ENCODE measurements at regions not wholly inside any gene's neighbourhood (a gene's known extent, or its start where the extent isn't known, plus 50 kb on each side); places are given as distances from the start of the nearest gene placed in this dataset.

DNA sequence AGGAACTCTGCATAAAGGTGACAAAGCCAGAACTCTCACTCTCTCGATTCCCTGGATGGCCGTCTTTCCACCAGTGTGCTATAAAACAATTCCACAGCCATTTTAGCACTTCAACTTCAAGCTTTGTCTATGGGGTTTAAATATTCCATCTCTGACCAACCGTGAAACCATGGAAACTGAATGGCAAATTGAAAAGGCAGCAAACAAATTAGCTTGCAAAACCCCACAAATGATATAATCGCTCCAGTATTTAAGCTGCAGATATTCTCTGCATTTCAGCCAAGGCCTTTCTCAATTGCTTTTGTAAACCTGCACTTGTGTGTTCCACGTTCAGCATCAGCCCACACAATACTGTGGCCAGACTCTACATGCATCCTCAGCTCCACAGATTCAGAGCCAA is 131.7 kb upstream of the ISX start:
- Histone ChIP-seq H3K4me1 (ENCODE audit: control insufficient read depth, extremely low read depth, insufficient read depth, low read length) (no peaks in the 10 kb centered on the region), H3K27me3 (ENCODE audit: control insufficient read depth, extremely low read depth, insufficient read depth, low read length) (no peaks in the 10 kb centered on the region), H3K27ac (ENCODE audit: control insufficient read depth, insufficient read depth, low read length) (no peak overlapping the region), H3K9me1 (ENCODE audit: control insufficient read depth, extremely low read depth, insufficient read depth, low read length) (no peaks in the 10 kb centered on the region), H4K20me1 (ENCODE audit: control insufficient read depth, extremely low read depth, insufficient read depth, low read length) (no peaks in the 10 kb centered on the region), H3K4me2 (ENCODE audit: control insufficient read depth, extremely low read depth, insufficient read depth, low read depth, low read length) (no peak overlapping the region), H3K36me3 (ENCODE audit: control insufficient read depth in 2 of 2, extremely low read depth in 1 of 2, insufficient read depth in 2 of 2, low read length in 2 of 2) (no peaks in the 10 kb centered on the region), H3K9me3 (ENCODE audit: control insufficient read depth, low read depth, low read length) (no peaks in the 10 kb centered on the region), H2AFZ (ENCODE audit: control insufficient read depth, low read length) (no peak overlapping the region), H3K9ac (ENCODE audit: control insufficient read depth, extremely low read depth, insufficient read depth, low read length) (no peak overlapping the region), H3K4me3 (ENCODE audit: control insufficient read depth in 2 of 3, extremely low read depth in 1 of 3, insufficient read depth in 2 of 3, low read depth in 1 of 3, low read length in 3 of 3) (no peak overlapping the region), H3K79me2 (ENCODE audit: control insufficient read depth, insufficient read depth, low read length) (no peaks in the 10 kb centered on the region)
- TF ChIP-seq EZH2 (IDR thresholded peaks at IDR 0.05; ENCODE audit: low read length) = no peak
- TF ChIP-seq, protein P1, sequence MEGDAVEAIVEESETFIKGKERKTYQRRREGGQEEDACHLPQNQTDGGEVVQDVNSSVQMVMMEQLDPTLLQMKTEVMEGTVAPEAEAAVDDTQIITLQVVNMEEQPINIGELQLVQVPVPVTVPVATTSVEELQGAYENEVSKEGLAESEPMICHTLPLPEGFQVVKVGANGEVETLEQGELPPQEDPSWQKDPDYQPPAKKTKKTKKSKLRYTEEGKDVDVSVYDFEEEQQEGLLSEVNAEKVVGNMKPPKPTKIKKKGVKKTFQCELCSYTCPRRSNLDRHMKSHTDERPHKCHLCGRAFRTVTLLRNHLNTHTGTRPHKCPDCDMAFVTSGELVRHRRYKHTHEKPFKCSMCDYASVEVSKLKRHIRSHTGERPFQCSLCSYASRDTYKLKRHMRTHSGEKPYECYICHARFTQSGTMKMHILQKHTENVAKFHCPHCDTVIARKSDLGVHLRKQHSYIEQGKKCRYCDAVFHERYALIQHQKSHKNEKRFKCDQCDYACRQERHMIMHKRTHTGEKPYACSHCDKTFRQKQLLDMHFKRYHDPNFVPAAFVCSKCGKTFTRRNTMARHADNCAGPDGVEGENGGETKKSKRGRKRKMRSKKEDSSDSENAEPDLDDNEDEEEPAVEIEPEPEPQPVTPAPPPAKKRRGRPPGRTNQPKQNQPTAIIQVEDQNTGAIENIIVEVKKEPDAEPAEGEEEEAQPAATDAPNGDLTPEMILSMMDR (optimal IDR thresholded peaks at IDR 0.05 in 1 of 3, IDR thresholded peaks at IDR 0.05 in 1 of 3, conservative IDR thresholded peaks at IDR 0.05 in 1 of 3; ENCODE audit: extremely low read depth in 1 of 3, insufficient read depth in 2 of 3, low read length in 3 of 3) = no peak
- FAIRE-seq = no peak
- DNase-seq (ENCODE audit: low read depth, low spot score) = no peak
- dilution Hi-C loops (cut with MboI; ENCODE audit: extremely low pct_ligation_motif_present, low sequenced_read_pairs) = no loop called here

DNA sequence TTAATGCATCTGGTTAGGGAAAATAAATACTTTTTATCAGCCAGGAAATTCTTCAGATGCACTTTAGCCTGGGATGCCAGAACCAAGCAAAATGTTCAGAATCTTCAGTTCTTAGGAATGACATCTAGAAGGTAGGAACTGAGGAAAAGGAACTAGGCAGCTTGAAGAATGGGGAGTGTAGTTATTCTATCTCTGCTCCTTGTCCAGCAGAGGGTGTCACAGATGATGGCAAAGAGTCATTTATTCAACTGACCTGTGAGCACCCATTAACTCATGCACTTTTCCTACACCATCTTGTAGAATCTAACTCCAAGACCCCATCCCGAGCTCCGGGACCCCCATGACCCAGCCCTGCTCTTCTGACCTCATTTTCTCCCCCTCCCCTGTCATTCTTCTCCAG is 122.1 kb upstream of the ISX start:
- Histone ChIP-seq H3K9me3 (ENCODE audit: control insufficient read depth, low read depth, low read length) (no peaks in the 10 kb centered on the region), H3K27me3 (ENCODE audit: control insufficient read depth, extremely low read depth, insufficient read depth, low read length) (no peaks in the 10 kb centered on the region), H3K4me3 (ENCODE audit: control insufficient read depth in 2 of 3, extremely low read depth in 1 of 3, insufficient read depth in 2 of 3, low read depth in 1 of 3, low read length in 3 of 3) (no peak overlapping the region), H3K36me3 (ENCODE audit: control insufficient read depth in 2 of 2, extremely low read depth in 1 of 2, insufficient read depth in 2 of 2, low read length in 2 of 2) (no peaks in the 10 kb centered on the region), H3K79me2 (ENCODE audit: control insufficient read depth, insufficient read depth, low read length) (no peaks in the 10 kb centered on the region), H3K4me2 (ENCODE audit: control insufficient read depth, extremely low read depth, insufficient read depth, low read depth, low read length) (no peak overlapping the region), H2AFZ (ENCODE audit: control insufficient read depth, low read length) (no peak overlapping the region), H4K20me1 (ENCODE audit: control insufficient read depth, extremely low read depth, insufficient read depth, low read length) (no peaks in the 10 kb centered on the region), H3K4me1 (ENCODE audit: control insufficient read depth, extremely low read depth, insufficient read depth, low read length) (no peaks in the 10 kb centered on the region), H3K27ac (ENCODE audit: control insufficient read depth, insufficient read depth, low read length) (no peak overlapping the region), H3K9me1 (ENCODE audit: control insufficient read depth, extremely low read depth, insufficient read depth, low read length) (no peaks in the 10 kb centered on the region), H3K9ac (ENCODE audit: control insufficient read depth, extremely low read depth, insufficient read depth, low read length) (no peak overlapping the region)
- no peak for FAIRE-seq
- dilution Hi-C loops (cut with MboI; ENCODE audit: extremely low pct_ligation_motif_present, low sequenced_read_pairs) = no loop called here
- no peak for DNase-seq (ENCODE audit: low read depth, low spot score)
- TF ChIP-seq, protein P1 (optimal IDR thresholded peaks at IDR 0.05 in 1 of 3, IDR thresholded peaks at IDR 0.05 in 1 of 3, conservative IDR thresholded peaks at IDR 0.05 in 1 of 3; ENCODE audit: extremely low read depth in 1 of 3, insufficient read depth in 2 of 3, low read length in 3 of 3) = peak in 1 of 3 experiments; percentile 27
- no peak for TF ChIP-seq EZH2 (IDR thresholded peaks at IDR 0.05; ENCODE audit: low read length)

Data from keratinocyte (primary cell).